ENCODE measurements at regions not wholly inside any gene's neighbourhood (a gene's known extent, or its start where the extent isn't known, plus 50 kb on each side); places are given as distances from the start of the nearest gene placed in this dataset.
"Not testable (repeated sequence)": the region's sequence is repeated elsewhere in the genome, so short reads cannot be mapped to it uniquely, and the experiment has no call there.

GRCh38 chr13:24563087-24563486, 50.5 kb upstream of the PARP4 start:
- no peak for ATAC-seq
- TF ChIP-seq EP300 (IDR thresholded peaks at IDR 0.05): no peak
- TF ChIP-seq POLR2AphosphoS5 (IDR thresholded peaks at IDR 0.05): no peak
- TF ChIP-seq CTCF (IDR thresholded peaks at IDR 0.05): no peak
- TF ChIP-seq POLR2A (IDR thresholded peaks at IDR 0.05): no peak
- no peaks in the 10 kb centered on the region for H3K4me1 ChIP-seq
- WGBS, 2 donors (ENCODE audit: low coverage in 1 of 2): 88 to 91% methylated on average over 2 of the region's 2 CpGs
- H3K4me3 ChIP-seq: no peak overlapping the region
- peaks cover 6% of the 10 kb centered on the region for H3K27me3 ChIP-seq
- no peaks in the 10 kb centered on the region for H3K9me3 ChIP-seq
- H3K36me3 ChIP-seq: no peaks in the 10 kb centered on the region
- H3K27ac ChIP-seq: no peak overlapping the region

GRCh38 chr13:24563971-24564370, 51.4 kb upstream of the PARP4 start:
- H3K27ac ChIP-seq, H3K4me1 ChIP-seq, H3K4me3 ChIP-seq, H3K27me3 ChIP-seq, H3K36me3 ChIP-seq, ATAC-seq, H3K9me3 ChIP-seq: not testable (repeated sequence)
- 0 to 36% methylated on average over 1 of the region's 1 CpG for WGBS, 2 donors (ENCODE audit: low coverage in 1 of 2)

GRCh38 chr13:24564881-24565280, 52.3 kb upstream of the PARP4 start:
- no peaks in the 10 kb centered on the region for H3K36me3 ChIP-seq
- H3K27ac ChIP-seq: no peak overlapping the region
- no peaks in the 10 kb centered on the region for H3K4me1 ChIP-seq
- TF ChIP-seq POLR2AphosphoS5 (IDR thresholded peaks at IDR 0.05): no peak
- TF ChIP-seq POLR2A (IDR thresholded peaks at IDR 0.05): no peak
- TF ChIP-seq EP300 (IDR thresholded peaks at IDR 0.05): no peak
- no peak for TF ChIP-seq CTCF (IDR thresholded peaks at IDR 0.05)
- H3K9me3 ChIP-seq: no peaks in the 10 kb centered on the region
- WGBS, 2 donors (ENCODE audit: low coverage in 1 of 2): 68 to 89% methylated on average over 3 to 4 of the region's 4 CpGs
- no peaks in the 10 kb centered on the region for H3K27me3 ChIP-seq
- no peak for ATAC-seq
- no peak overlapping the region for H3K4me3 ChIP-seq

- H3K9me3 ChIP-seq, ATAC-seq: not testable (repeated sequence)
- 79 to 94% methylated on average over 2 to 3 of the region's 3 CpGs for WGBS, 2 donors (ENCODE audit: low coverage in 1 of 2)
Measured at GRCh38 chr13:24567593-24567992, 55.0 kb upstream of the PARP4 start.

GRCh38 chr13:24574847-24575246, 62.3 kb upstream of the PARP4 start:
- Histone ChIP-seq H3K4me3 (no peak overlapping the region), H3K9me3 (peaks cover 0 to 10% (median 0%) of the 10 kb centered on the region in 3 donors), H3K27me3 (no peaks in the 10 kb centered on the region), H3K36me3 (no peaks in the 10 kb centered on the region), H3K4me1 (no peaks in the 10 kb centered on the region), H3K27ac (no peak overlapping the region)
- TF ChIP-seq POLR2A (IDR thresholded peaks at IDR 0.05) (no peak), POLR2AphosphoS5 (IDR thresholded peaks at IDR 0.05) (no peak), CTCF (IDR thresholded peaks at IDR 0.05) (no peak), EP300 (IDR thresholded peaks at IDR 0.05) (no peak)
- 58 to 82% methylated on average over 1 of the region's 1 CpG for WGBS, 2 donors (ENCODE audit: low coverage in 1 of 2)
- no peak for ATAC-seq

More at GRCh38 chr13:24567593-24567992, 55.0 kb upstream of the PARP4 start:
- H3K4me3 ChIP-seq, H3K36me3 ChIP-seq, H3K27ac ChIP-seq, H3K4me1 ChIP-seq, H3K27me3 ChIP-seq: not testable (repeated sequence)

GRCh38 chr13:24580315-24580714, 67.7 kb upstream of the PARP4 start:
- peak overlapping the region in 1 of 2 donors; percentile 28 for H3K4me3 ChIP-seq
- peak; percentile 25 to 52 (median 50) for TF ChIP-seq CTCF (IDR thresholded peaks at IDR 0.05)
- no CpG with 5 or more reads among the region's 1 CpG for WGBS, 2 donors (ENCODE audit: low coverage in 1 of 2)
- not testable (repeated sequence) for H3K27ac ChIP-seq, H3K9me3 ChIP-seq, H3K36me3 ChIP-seq, H3K27me3 ChIP-seq, ATAC-seq, H3K4me1 ChIP-seq

GRCh38 chr13:24581578-24581977, 69.0 kb upstream of the PARP4 start:
- H3K4me3 ChIP-seq, H3K36me3 ChIP-seq, H3K4me1 ChIP-seq, ATAC-seq, H3K27me3 ChIP-seq, H3K9me3 ChIP-seq, H3K27ac ChIP-seq: not testable (repeated sequence)
- WGBS, 2 donors (ENCODE audit: low coverage in 1 of 2): 72 to 76% methylated on average over 5 of the region's 5 CpGs

GRCh38 chr13:24591697-24592096, 79.1 kb upstream of the PARP4 start:
- not testable (repeated sequence) for H3K4me3 ChIP-seq, H3K27ac ChIP-seq, H3K36me3 ChIP-seq, ATAC-seq, H3K4me1 ChIP-seq, H3K27me3 ChIP-seq, H3K9me3 ChIP-seq
- WGBS, 2 donors (ENCODE audit: low coverage in 1 of 2): 43 to 48% methylated on average over 5 to 6 of the region's 6 CpGs

GRCh38 chr13:24597906-24598670, 82.1 kb upstream of the ATP12A start:
- ATAC-seq, H3K27me3 ChIP-seq, H3K36me3 ChIP-seq, H3K4me3 ChIP-seq, H3K9me3 ChIP-seq, H3K27ac ChIP-seq, H3K4me1 ChIP-seq: not testable (repeated sequence)
- WGBS, 2 donors (ENCODE audit: low coverage in 1 of 2): 83 to 86% methylated on average over 1 of the region's 3 CpGs

Measured in gastroesophageal sphincter (tissue), 4 donors.